SK-N-SH (cell line): ENCODE measurements at regions not wholly inside any gene's neighbourhood (a gene's known extent, or its start where the extent isn't known, plus 50 kb on each side); places are given as distances from the start of the nearest gene placed in this dataset.

Source experiments
- CTCF ChIA-PET: fragments of 300-600, 350-600 bp; formaldehyde crosslinking; extraction: SDS; loops from one replicate; lab custom pipeline; 2021; lab: Yijun Ruan, JAX
- POLR2A ChIA-PET: fragments of 350-600 bp; sonication (Branson Sonifier 250); formaldehyde crosslinking; extraction: SDS; loops from one replicate; lab custom pipeline; 2020; ENCODE audit warnings: antibody characterized with exemption, inconsistent platforms; lab: Yijun Ruan, JAX
- DNase-seq: peaks from one replicate; pipeline ENCODE4 v3.0.0; 2012
- H2AFZ ChIP-seq: fragments of 200-600 bp; sonication (generic); 2 replicates; pipeline ENCODE4 v1.8.1; 2016; ENCODE audit warnings: antibody characterized with exemption, mild to moderate bottlenecking, low read depth
- H3F3A ChIP-seq: fragments of 200-600 bp; sonication (generic); replicated peaks from 2 replicates; pipeline ENCODE3; 2016; ENCODE audit warnings: antibody characterized with exemption, mild to moderate bottlenecking; ENCODE audit not compliant: insufficient read depth
- H3K27ac ChIP-seq, 2 experiments: fragments of 200-500 bp in 1 of 2; fragments of 200-600 bp in 1 of 2; sonication (Bioruptor generic) in 1 of 2; sonication (generic), shearing (Covaris generic) in 1 of 2; 2 replicates each; pipeline versions ENCODE4 v1.5.1 to v1.6.1; 2014 to 2016; ENCODE audit warnings: low read depth in 2 of 2, inconsistent platforms in 1 of 2, low read length in 1 of 2, mild to moderate bottlenecking in 1 of 2, mixed read lengths in 1 of 2
- H3K27me3 ChIP-seq: fragments of 200-600 bp; sonication (generic), shearing (Covaris generic); 2 replicates; pipeline ENCODE4 v1.6.1; 2016; ENCODE audit warnings: mixed run types; ENCODE audit not compliant: insufficient read depth
- H3K36me3 ChIP-seq, 2 experiments: fragments of 200-500 bp in 1 of 2; fragments of 200-600 bp in 1 of 2; sonication (Bioruptor generic) in 1 of 2; sonication (generic) in 1 of 2; replicated peaks in 1 of 2; 2 replicates each; pipeline versions ENCODE3 to v1.5.1; 2014 to 2016; ENCODE audit warnings: low read length in 1 of 2, mild to moderate bottlenecking in 1 of 2; ENCODE audit not compliant: insufficient read depth in 2 of 2, control insufficient read depth in 1 of 2
- H3K4me1 ChIP-seq, 2 experiments: fragments of 200-500 bp in 1 of 2; fragments of 200-600 bp in 1 of 2; sonication (Bioruptor generic) in 1 of 2; sonication (generic), shearing (Covaris generic) in 1 of 2; 2 replicates each; pipeline versions ENCODE4 v1.5.1 to v1.6.1; 2014 to 2016; ENCODE audit warnings: low read depth in 1 of 2, low read length in 1 of 2, mixed run types in 1 of 2; ENCODE audit not compliant: insufficient read depth in 2 of 2, control insufficient read depth in 1 of 2
- H3K4me2 ChIP-seq: fragments of 200-600 bp; sonication (generic), shearing (Covaris generic); 2 replicates; pipeline ENCODE4 v1.6.1; 2017; ENCODE audit warnings: mixed run types
- H3K4me3 ChIP-seq, 2 experiments: fragments of 200-500 bp in 1 of 2; fragments of 200-600 bp in 1 of 2; sonication (Bioruptor generic) in 1 of 2; sonication (generic), shearing (Covaris generic) in 1 of 2; 2 replicates each; pipeline versions ENCODE4 v1.5.1 to v1.8.1; 2014 to 2016; ENCODE audit warnings: low read depth in 2 of 2, inconsistent platforms in 1 of 2, low read length in 1 of 2, mild to moderate bottlenecking in 1 of 2, mixed read lengths in 1 of 2, moderate library complexity in 1 of 2
- H3K79me2 ChIP-seq: fragments of 200-600 bp; sonication (generic); 2 replicates; pipeline ENCODE4 v1.8.1; 2017; ENCODE audit warnings: mild to moderate bottlenecking; ENCODE audit not compliant: insufficient read depth
- H3K9ac ChIP-seq: fragments of 200-600 bp; sonication (generic); 2 replicates; pipeline ENCODE4 v1.6.1; 2017; ENCODE audit warnings: mixed run types
- H3K9me2 ChIP-seq: fragments of 200-600 bp; sonication (generic); 2 replicates; pipeline ENCODE4 v1.6.1; 2017; ENCODE audit warnings: mixed run types
- H3K9me3 ChIP-seq: fragments of 200-600 bp; sonication (generic); 2 replicates; pipeline ENCODE4 v1.6.1; 2017; ENCODE audit warnings: mixed run types, mild to moderate bottlenecking, moderate library complexity
- H4K20me1 ChIP-seq: fragments of 200-600 bp; sonication (generic); 2 replicates; pipeline ENCODE4 v1.6.1; 2017; ENCODE audit warnings: mild to moderate bottlenecking, mixed run types; ENCODE audit not compliant: insufficient read depth
- ELF1 ChIP-seq: IDR thresholded peaks from 2 replicates; pipeline ENCODE4 v1.4.0; 2012
- FOXJ3 ChIP-seq: sonication (generic); formaldehyde crosslinking; IDR thresholded peaks from 2 replicates; pipeline ENCODE4 v1.5.1; 2020; ENCODE audit warnings: mild to moderate bottlenecking, missing genetic modification reagents
- FOXM1 ChIP-seq: IDR thresholded peaks from 2 replicates; pipeline ENCODE4 v1.4.0; 2012; ENCODE audit warnings: low read depth, mild to moderate bottlenecking
- IRF3 ChIP-seq: fragments of 150-350 bp; IDR thresholded peaks from 2 replicates; pipeline ENCODE4 v1.6.1; 2016; ENCODE audit warnings: mild to moderate bottlenecking, low read depth, low read length
- JUND ChIP-seq: IDR thresholded peaks from 2 replicates; pipeline ENCODE4 v1.4.0; 2012
- MAX ChIP-seq: IDR thresholded peaks from 2 replicates; pipeline ENCODE4 v1.4.0; 2012; ENCODE audit warnings: low read depth
- NFIC ChIP-seq: IDR thresholded peaks from 2 replicates; pipeline ENCODE4 v1.4.0; 2012; ENCODE audit warnings: borderline replicate concordance
- NRF1 ChIP-seq: IDR thresholded peaks from 2 replicates; pipeline ENCODE4 v1.6.1; 2012; ENCODE audit warnings: low read depth, mild to moderate bottlenecking, low read length
- PBX3 ChIP-seq: IDR thresholded peaks from 2 replicates; pipeline ENCODE4; 2012
- POLR2AphosphoS5 ChIP-seq: IDR thresholded peaks from 2 replicates; pipeline ENCODE4 v1.6.1; 2012; ENCODE audit warnings: low read depth, low read length
- RAD21 ChIP-seq: IDR thresholded peaks from 2 replicates; pipeline ENCODE4 v1.6.1; 2012; ENCODE audit warnings: mild to moderate bottlenecking, low read length
- RCOR1 ChIP-seq: fragments of 150-350 bp; IDR thresholded peaks from 2 replicates; pipeline ENCODE4 v1.6.1; 2017; ENCODE audit warnings: antibody characterized with exemption, low read length
- RFX5 ChIP-seq: IDR thresholded peaks from 2 replicates; pipeline ENCODE4 v1.6.1; 2012; ENCODE audit warnings: mild to moderate bottlenecking, improper control_type of control experiment, low read length
- SIN3A ChIP-seq: IDR thresholded peaks from 2 replicates; pipeline ENCODE4 v1.6.1; 2012; ENCODE audit warnings: low read depth, mild to moderate bottlenecking, low read length, moderate library complexity, borderline replicate concordance
- TEAD4 ChIP-seq: IDR thresholded peaks from 2 replicates; pipeline ENCODE4 v1.4.0; 2012; ENCODE audit warnings: mild to moderate bottlenecking, borderline replicate concordance; ENCODE audit not compliant: insufficient read depth
- WGBS: methylation state at CpG from one replicate; pipeline ENCODE4 v1.1.6; 2017; ENCODE audit warnings: low lambda C conversion rate; 5-methylcytosine and 5-hydroxymethylcytosine counted together
- TF ChIP-seq, protein P1 (sequence below): IDR thresholded peaks from 2 replicates; pipeline ENCODE4 v1.6.1; 2012; ENCODE audit warnings: mild to moderate bottlenecking, low read depth, low read length, moderate library complexity

DNA sequence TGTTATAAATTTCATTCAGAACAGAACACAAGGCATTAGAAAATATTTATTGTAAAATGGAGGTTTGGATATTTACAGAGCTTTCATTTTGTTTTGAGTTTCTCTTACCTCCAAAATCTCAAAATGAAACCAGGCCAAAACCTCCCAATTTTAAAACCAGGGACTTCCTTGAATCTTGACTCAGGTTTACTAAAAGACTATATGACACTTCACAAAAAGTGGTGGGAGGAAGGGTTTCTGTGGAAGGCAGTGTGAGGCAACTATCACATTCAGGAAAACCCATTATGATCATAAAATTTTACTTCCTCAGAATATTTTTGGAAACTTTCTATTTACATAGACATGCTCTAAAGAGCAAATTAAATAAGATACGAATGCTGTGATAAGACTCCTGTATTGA lies 205.8 kb upstream of the EOMES start (continued):
- no peak for TF ChIP-seq PBX3
- no peak for TF ChIP-seq NRF1
- no peak for TF ChIP-seq JUND

- 9% methylated on average over 1 of the region's 1 CpG for WGBS
- no peak overlapping the region for H2AFZ ChIP-seq
- DNase-seq = no peak
- no peaks in the 10 kb centered on the region for H3K79me2 ChIP-seq
- ChIA-PET CTCF (interaction anchor here (0.9 kb wide), 1 partner anchor 22 kb away, joined by 4 read pairs; no protein-coding TSS in a partner anchor), POLR2A (no interaction called here)
- no peaks in the 10 kb centered on the region for H3K36me3 ChIP-seq
- no peaks in the 10 kb centered on the region for H3F3A ChIP-seq
- H3K9me2 ChIP-seq = no peaks in the 10 kb centered on the region
- no peaks in the 10 kb centered on the region for H3K9me3 ChIP-seq
- no peak overlapping the region for H3K9ac ChIP-seq
- no peaks in the 10 kb centered on the region for H3K27me3 ChIP-seq
- no peak for TF ChIP-seq RFX5
- TF ChIP-seq SIN3A = no peak
- TF ChIP-seq NFIC = no peak
- TF ChIP-seq RAD21 = no peak
- TF ChIP-seq, protein P1, sequence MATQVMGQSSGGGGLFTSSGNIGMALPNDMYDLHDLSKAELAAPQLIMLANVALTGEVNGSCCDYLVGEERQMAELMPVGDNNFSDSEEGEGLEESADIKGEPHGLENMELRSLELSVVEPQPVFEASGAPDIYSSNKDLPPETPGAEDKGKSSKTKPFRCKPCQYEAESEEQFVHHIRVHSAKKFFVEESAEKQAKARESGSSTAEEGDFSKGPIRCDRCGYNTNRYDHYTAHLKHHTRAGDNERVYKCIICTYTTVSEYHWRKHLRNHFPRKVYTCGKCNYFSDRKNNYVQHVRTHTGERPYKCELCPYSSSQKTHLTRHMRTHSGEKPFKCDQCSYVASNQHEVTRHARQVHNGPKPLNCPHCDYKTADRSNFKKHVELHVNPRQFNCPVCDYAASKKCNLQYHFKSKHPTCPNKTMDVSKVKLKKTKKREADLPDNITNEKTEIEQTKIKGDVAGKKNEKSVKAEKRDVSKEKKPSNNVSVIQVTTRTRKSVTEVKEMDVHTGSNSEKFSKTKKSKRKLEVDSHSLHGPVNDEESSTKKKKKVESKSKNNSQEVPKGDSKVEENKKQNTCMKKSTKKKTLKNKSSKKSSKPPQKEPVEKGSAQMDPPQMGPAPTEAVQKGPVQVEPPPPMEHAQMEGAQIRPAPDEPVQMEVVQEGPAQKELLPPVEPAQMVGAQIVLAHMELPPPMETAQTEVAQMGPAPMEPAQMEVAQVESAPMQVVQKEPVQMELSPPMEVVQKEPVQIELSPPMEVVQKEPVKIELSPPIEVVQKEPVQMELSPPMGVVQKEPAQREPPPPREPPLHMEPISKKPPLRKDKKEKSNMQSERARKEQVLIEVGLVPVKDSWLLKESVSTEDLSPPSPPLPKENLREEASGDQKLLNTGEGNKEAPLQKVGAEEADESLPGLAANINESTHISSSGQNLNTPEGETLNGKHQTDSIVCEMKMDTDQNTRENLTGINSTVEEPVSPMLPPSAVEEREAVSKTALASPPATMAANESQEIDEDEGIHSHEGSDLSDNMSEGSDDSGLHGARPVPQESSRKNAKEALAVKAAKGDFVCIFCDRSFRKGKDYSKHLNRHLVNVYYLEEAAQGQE = no peak
- no peak for TF ChIP-seq IRF3
- no peak for TF ChIP-seq POLR2AphosphoS5
- TF ChIP-seq FOXJ3 (CRISPR knock-in tag) = no peak
- no peak for TF ChIP-seq ELF1
- no peak for TF ChIP-seq RCOR1
- TF ChIP-seq TEAD4 = no peak
- no peak for TF ChIP-seq PBX3
- no peak for TF ChIP-seq MAX
- no peak for TF ChIP-seq FOXM1
- no peaks in the 10 kb centered on the region for H3K4me1 ChIP-seq
- H4K20me1 ChIP-seq = no peaks in the 10 kb centered on the region
- H3K27ac ChIP-seq = no peak overlapping the region
- H3K4me2 ChIP-seq = no peak overlapping the region
- no peak overlapping the region for H3K4me3 ChIP-seq
Measured at GRCh38 chr3:27930052-27930602, 208.0 kb upstream of the EOMES start.
